ENCODE measurements at regions not wholly inside any gene's neighbourhood (a gene's known extent, or its start where the extent isn't known, plus 50 kb on each side); places are given as distances from the start of the nearest gene placed in this dataset.

DNA sequence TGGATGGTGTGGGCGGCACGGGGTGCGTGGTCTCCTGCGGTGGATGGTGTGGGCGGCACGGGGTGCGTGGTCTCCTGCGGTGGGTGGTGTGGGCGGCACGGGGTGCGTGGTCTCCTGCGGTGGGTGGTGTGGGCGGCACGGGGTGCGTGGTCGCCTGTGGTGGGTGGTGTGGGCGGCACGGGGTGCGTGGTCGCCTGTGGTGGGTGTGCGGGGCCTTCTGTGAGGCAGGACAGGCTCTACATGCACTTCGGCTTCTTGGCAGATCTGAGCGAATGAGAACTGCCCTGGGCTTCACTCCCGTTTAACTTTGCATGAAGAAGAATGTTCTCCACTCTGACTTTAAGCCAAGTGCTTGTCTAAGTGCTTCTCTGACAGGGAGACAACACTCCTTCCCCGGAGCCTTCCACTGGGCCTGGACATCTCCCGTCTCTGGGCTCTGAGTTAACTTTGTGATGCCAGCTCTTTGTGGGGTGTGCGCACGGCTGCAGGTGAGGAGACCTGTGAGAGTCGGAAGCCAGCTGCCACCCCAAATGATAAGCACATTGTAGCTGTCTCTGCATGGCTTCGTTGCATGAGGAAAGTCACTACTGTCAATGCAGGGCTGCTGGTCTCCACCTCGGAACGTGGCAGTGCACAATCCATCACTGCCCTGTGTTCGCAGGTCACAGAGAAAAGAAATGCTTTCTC, 244.8 kb downstream of the DLL1 start:
- no peaks in the 10 kb centered on the region for H3K36me3 ChIP-seq (ENCODE audit: control insufficient read depth in 4 of 4, insufficient read depth in 4 of 4, low read length in 3 of 4)
- no peak overlapping the region for H3K27ac ChIP-seq (ENCODE audit: insufficient read depth in 1 of 2, low read depth in 1 of 2, low read length in 2 of 2, poor library complexity in 1 of 2, severe bottlenecking in 2 of 2)
- peaks cover 0 to 8% (median 0%) of the 10 kb centered on the region in 5 experiments for H3K27me3 ChIP-seq (replicated peaks in 2 of 5; ENCODE audit: control insufficient read depth in 4 of 5, insufficient read depth in 5 of 5, low read length in 4 of 5)
- H3K4me3 ChIP-seq (ENCODE audit: control insufficient read depth in 1 of 7, extremely low read depth in 1 of 7, insufficient read depth in 4 of 7, low read depth in 2 of 7, low read length in 6 of 7), result no peak overlapping the region
- H3K9me3 ChIP-seq (ENCODE audit: control extremely low read depth in 1 of 5, control insufficient read depth in 4 of 5, insufficient read depth in 2 of 5, low read depth in 1 of 5, low read length in 4 of 5), result peaks cover 0 to 3% (median 0%) of the 10 kb centered on the region in 5 experiments
- WGBS (ENCODE audit: insufficient coverage), result 91% methylated on average over 24 of the region's 33 CpGs
- DNase-seq, result no peak
- CTCF ChIA-PET, result no interaction called here
- H3K4me1 ChIP-seq (ENCODE audit: control extremely low read depth in 1 of 4, control insufficient read depth in 4 of 4, insufficient read depth in 4 of 4, low read length in 3 of 4), result peaks cover 0 to 36% (median 6%) of the 10 kb centered on the region in 4 experiments
- POLR2A ChIA-PET, result no interaction called here

DNA sequence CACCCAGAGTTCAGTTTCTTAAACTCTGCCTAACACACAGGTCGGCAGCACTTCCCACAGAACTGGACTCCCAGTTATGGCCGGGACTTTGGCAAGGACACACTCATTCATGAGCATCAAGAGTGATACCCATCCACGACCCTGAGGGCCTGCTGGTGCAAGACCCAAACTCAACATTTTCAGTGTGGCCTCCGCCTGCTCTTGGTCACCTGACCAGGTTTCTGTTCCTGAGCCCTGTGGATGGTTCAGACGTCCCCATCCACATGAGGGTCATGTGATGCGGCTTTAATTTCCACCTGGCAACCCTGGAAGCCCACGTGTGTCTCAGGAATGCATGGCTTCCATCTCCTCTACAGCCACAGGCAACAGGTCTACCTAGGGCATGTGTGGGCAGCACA, 245.3 kb downstream of the DLL1 start:
- DNase-seq, result no peak
- Histone ChIP-seq H3K4me3 (ENCODE audit: control insufficient read depth in 1 of 7, extremely low read depth in 1 of 7, insufficient read depth in 4 of 7, low read depth in 2 of 7, low read length in 6 of 7) (no peak overlapping the region), H3K9me3 (ENCODE audit: control extremely low read depth in 1 of 5, control insufficient read depth in 4 of 5, insufficient read depth in 2 of 5, low read depth in 1 of 5, low read length in 4 of 5) (peaks cover 0 to 3% (median 0%) of the 10 kb centered on the region in 5 experiments), H3K4me1 (ENCODE audit: control extremely low read depth in 1 of 4, control insufficient read depth in 4 of 4, insufficient read depth in 4 of 4, low read length in 3 of 4) (peaks cover 0 to 36% (median 6%) of the 10 kb centered on the region in 4 experiments), H3K27ac (ENCODE audit: insufficient read depth in 1 of 2, low read depth in 1 of 2, low read length in 2 of 2, poor library complexity in 1 of 2, severe bottlenecking in 2 of 2) (no peak overlapping the region), H3K36me3 (ENCODE audit: control insufficient read depth in 4 of 4, insufficient read depth in 4 of 4, low read length in 3 of 4) (no peaks in the 10 kb centered on the region), H3K27me3 (replicated peaks in 2 of 5; ENCODE audit: control insufficient read depth in 4 of 5, insufficient read depth in 5 of 5, low read length in 4 of 5) (peaks cover 0 to 8% (median 0%) of the 10 kb centered on the region in 5 experiments)
- ChIA-PET POLR2A (no interaction called here), CTCF (no interaction called here)
- 92% methylated on average over 7 of the region's 7 CpGs for WGBS (ENCODE audit: insufficient coverage)

DNA sequence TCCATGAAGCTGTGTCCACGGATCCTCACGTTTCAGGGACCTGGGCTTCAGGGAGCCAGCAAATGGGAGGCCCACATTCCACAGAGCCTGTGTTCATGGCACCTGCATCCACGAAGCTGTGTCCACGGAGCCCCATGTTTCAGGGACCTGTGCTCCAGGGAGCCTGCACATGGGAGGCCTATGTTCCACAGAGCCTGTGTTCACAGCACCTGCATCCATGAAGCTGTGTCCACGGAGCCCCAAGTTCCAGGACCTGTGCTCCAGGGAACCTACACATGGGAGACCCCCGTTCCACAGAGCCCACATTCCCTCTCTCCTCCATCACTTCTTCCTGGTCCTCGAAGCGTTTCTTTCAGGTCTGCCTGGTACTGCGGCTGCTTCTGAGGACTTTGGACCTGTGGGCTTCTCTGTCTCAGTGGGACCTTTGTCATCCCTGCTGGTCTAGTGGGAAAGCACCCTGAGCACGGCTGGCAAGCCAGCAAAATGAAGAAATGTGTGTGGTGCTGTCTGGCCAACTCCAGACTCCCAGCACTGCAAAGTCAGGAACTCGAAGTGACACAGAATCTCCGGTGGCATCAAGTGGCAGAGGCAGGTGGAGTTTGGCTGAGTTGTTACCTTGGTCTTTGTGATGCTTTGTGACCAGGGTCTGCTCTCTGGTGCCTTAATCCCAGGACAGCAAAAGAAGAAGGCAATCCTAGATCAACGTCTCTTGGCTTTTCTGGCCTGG, 245.9 kb downstream of the DLL1 start:
- peaks cover 0 to 32% (median 6%) of the 10 kb centered on the region in 4 experiments for H3K4me1 ChIP-seq (ENCODE audit: control extremely low read depth in 1 of 4, control insufficient read depth in 4 of 4, insufficient read depth in 4 of 4, low read length in 3 of 4)
- POLR2A ChIA-PET, result no interaction called here
- H3K9me3 ChIP-seq (ENCODE audit: control extremely low read depth in 1 of 5, control insufficient read depth in 4 of 5, insufficient read depth in 2 of 5, low read depth in 1 of 5, low read length in 4 of 5), result peaks cover 0 to 3% (median 0%) of the 10 kb centered on the region in 5 experiments
- no peak overlapping the region for H3K27ac ChIP-seq (ENCODE audit: insufficient read depth in 1 of 2, low read depth in 1 of 2, low read length in 2 of 2, poor library complexity in 1 of 2, severe bottlenecking in 2 of 2)
- CTCF ChIA-PET, result no interaction called here
- no peaks in the 10 kb centered on the region for H3K36me3 ChIP-seq (ENCODE audit: control insufficient read depth in 4 of 4, insufficient read depth in 4 of 4, low read length in 3 of 4)
- H3K4me3 ChIP-seq (ENCODE audit: control insufficient read depth in 1 of 7, extremely low read depth in 1 of 7, insufficient read depth in 4 of 7, low read depth in 2 of 7, low read length in 6 of 7), result no peak overlapping the region
- WGBS (ENCODE audit: insufficient coverage), result 94% methylated on average over 6 of the region's 13 CpGs
- no peak for DNase-seq
- H3K27me3 ChIP-seq (replicated peaks in 2 of 5; ENCODE audit: control insufficient read depth in 4 of 5, insufficient read depth in 5 of 5, low read length in 4 of 5), result peaks cover 0 to 8% (median 0%) of the 10 kb centered on the region in 5 experiments

DNA sequence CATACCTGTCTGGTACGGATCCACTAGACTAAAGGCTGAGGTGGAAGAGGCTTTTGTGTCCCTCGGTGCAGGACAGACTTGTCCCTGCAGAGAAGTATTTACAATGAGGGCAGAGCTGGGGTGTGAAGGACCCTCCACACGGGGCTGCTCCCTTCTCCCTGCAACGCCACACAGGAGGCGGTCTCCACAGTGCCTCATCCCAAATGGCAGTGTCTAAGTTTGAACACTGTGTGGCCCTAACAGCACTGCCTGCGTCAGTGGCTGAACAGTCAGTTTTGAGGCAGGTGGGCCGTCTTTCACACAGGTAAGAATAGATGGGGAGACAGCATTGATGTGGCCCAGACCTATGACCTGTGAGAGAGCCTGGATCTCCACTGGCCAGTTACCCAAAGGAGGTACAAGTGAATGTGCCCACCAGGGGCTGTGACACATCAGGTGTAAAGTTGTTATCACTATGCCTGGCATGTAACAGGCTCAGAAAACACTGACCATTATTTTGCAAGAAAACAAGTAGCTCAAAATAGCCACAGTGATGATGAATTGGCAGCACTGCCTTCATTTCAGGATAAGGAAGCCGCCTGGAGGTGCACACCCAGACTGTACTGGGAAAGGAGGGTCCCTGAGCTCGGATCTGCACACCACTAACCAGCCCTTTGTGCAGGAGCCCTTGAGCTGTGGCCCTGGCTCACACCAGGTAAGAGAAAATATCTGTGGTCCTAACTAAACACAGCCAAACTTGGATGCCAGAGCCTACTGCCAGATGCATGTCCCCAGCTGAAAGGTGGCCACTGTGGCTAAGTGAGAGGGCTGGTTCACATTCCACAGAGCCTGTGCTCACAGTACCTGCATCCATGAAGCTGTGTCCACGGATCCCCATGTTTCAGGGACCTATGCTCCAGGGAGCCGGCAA, 246.7 kb downstream of the DLL1 start:
- Histone ChIP-seq H3K36me3 (ENCODE audit: control insufficient read depth in 4 of 4, insufficient read depth in 4 of 4, low read length in 3 of 4) (no peaks in the 10 kb centered on the region), H3K9me3 (ENCODE audit: control extremely low read depth in 1 of 5, control insufficient read depth in 4 of 5, insufficient read depth in 2 of 5, low read depth in 1 of 5, low read length in 4 of 5) (peaks cover 0 to 3% (median 0%) of the 10 kb centered on the region in 5 experiments), H3K4me1 (ENCODE audit: control extremely low read depth in 1 of 4, control insufficient read depth in 4 of 4, insufficient read depth in 4 of 4, low read length in 3 of 4) (peaks cover 0 to 23% (median 6%) of the 10 kb centered on the region in 4 experiments), H3K4me3 (ENCODE audit: control insufficient read depth in 1 of 7, extremely low read depth in 1 of 7, insufficient read depth in 4 of 7, low read depth in 2 of 7, low read length in 6 of 7) (no peak overlapping the region), H3K27me3 (replicated peaks in 2 of 5; ENCODE audit: control insufficient read depth in 4 of 5, insufficient read depth in 5 of 5, low read length in 4 of 5) (peaks cover 0 to 8% (median 0%) of the 10 kb centered on the region in 5 experiments), H3K27ac (ENCODE audit: insufficient read depth in 1 of 2, low read depth in 1 of 2, low read length in 2 of 2, poor library complexity in 1 of 2, severe bottlenecking in 2 of 2) (no peak overlapping the region)
- no peak for DNase-seq
- ChIA-PET CTCF (no interaction called here), POLR2A (no interaction called here)
- 93% methylated on average over 8 of the region's 11 CpGs for WGBS (ENCODE audit: insufficient coverage)

DNA sequence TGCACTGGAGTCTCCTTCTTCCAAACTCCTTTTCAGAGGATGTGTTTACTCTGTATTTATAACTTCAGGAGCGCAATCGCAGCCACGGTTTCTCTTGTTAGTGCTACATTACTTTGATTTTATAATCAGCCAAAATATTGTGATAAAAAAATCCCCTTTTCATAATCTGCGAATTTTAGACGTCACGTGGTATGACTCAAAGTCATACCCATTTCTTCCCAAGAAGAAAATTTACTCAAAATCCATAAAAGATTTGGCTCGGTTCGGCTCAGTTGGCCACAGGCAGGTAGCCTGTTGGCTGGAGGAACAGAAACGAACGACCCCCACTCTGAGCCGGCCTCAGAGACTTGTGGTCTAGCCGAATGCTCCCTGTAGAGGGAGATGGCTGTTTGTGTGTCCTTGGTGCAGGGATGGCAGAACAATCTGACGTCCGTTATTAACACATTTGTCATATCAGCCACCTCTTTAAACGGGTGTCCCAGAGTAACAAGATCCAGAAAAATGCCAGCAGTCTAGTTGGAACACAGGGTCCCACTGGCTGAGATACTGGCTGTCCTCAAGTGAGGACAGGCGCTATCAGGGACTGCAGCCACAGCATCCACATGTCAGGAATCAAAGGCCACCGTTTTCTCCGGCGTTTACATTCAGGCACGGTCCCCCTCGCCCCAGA, 247.6 kb downstream of the DLL1 start:
- no peak for DNase-seq
- peaks cover 0 to 15% (median 1%) of the 10 kb centered on the region in 4 experiments for H3K4me1 ChIP-seq (ENCODE audit: control extremely low read depth in 1 of 4, control insufficient read depth in 4 of 4, insufficient read depth in 4 of 4, low read length in 3 of 4)

DNA sequence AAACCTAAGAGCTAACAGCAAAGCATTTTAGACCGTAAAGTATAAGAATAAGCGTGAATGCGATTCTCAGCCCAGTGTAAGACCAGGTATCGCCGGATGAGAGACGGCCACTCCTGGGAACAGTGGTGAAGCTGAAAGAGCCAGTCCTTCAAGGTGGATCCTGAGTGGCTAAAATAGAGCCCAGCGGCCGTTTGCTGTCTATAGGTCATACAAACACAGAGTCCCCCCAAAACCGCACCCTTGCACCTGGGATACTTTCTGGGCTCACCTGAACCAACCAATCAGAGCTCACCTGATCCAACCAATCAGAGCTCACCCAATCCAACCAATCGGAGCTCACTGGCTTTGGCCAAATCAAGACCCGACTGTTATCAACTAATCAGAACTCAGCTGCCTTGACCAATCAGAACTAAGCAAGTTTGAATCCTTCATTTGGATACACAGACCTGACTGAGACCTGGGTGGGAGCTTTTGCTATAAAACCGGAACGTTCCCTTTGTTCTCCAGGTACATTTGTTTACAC, 248.2 kb downstream of the DLL1 start:
- peaks cover 0 to 3% (median 0%) of the 10 kb centered on the region in 5 experiments for H3K9me3 ChIP-seq (ENCODE audit: control extremely low read depth in 1 of 5, control insufficient read depth in 4 of 5, insufficient read depth in 2 of 5, low read depth in 1 of 5, low read length in 4 of 5)
- H3K27me3 ChIP-seq (replicated peaks in 2 of 5; ENCODE audit: control insufficient read depth in 4 of 5, insufficient read depth in 5 of 5, low read length in 4 of 5), result peaks cover 0 to 8% (median 0%) of the 10 kb centered on the region in 5 experiments
- no peaks in the 10 kb centered on the region for H3K36me3 ChIP-seq (ENCODE audit: control insufficient read depth in 4 of 4, insufficient read depth in 4 of 4, low read length in 3 of 4)
- H3K27ac ChIP-seq (ENCODE audit: insufficient read depth in 1 of 2, low read depth in 1 of 2, low read length in 2 of 2, poor library complexity in 1 of 2, severe bottlenecking in 2 of 2), result no peak overlapping the region
- POLR2A ChIA-PET, result no interaction called here
- H3K4me1 ChIP-seq (ENCODE audit: control extremely low read depth in 1 of 4, control insufficient read depth in 4 of 4, insufficient read depth in 4 of 4, low read length in 3 of 4), result peaks cover 0 to 12% (median under 1%) of the 10 kb centered on the region in 4 experiments
- DNase-seq, result no peak
- CTCF ChIA-PET, result interaction anchor here (0.9 kb wide), 1 partner anchor 31 kb away, joined by 3 read pairs; no protein-coding TSS in a partner anchor
- 97% methylated on average over 12 of the region's 13 CpGs for WGBS (ENCODE audit: insufficient coverage)
- H3K4me3 ChIP-seq (ENCODE audit: control insufficient read depth in 1 of 7, extremely low read depth in 1 of 7, insufficient read depth in 4 of 7, low read depth in 2 of 7, low read length in 6 of 7), result no peak overlapping the region

More for the DNA sequence above, 247.6 kb downstream of the DLL1 start:
- no peaks in the 10 kb centered on the region for H3K36me3 ChIP-seq (ENCODE audit: control insufficient read depth in 4 of 4, insufficient read depth in 4 of 4, low read length in 3 of 4)
- ChIA-PET POLR2A (no interaction called here), CTCF (no interaction called here)
- no peak overlapping the region for H3K27ac ChIP-seq (ENCODE audit: insufficient read depth in 1 of 2, low read depth in 1 of 2, low read length in 2 of 2, poor library complexity in 1 of 2, severe bottlenecking in 2 of 2)
- no peak overlapping the region for H3K4me3 ChIP-seq (ENCODE audit: control insufficient read depth in 1 of 7, extremely low read depth in 1 of 7, insufficient read depth in 4 of 7, low read depth in 2 of 7, low read length in 6 of 7)
- WGBS (ENCODE audit: insufficient coverage), result 91% methylated on average over 17 of the region's 21 CpGs
- peaks cover 0 to 3% (median 0%) of the 10 kb centered on the region in 5 experiments for H3K9me3 ChIP-seq (ENCODE audit: control extremely low read depth in 1 of 5, control insufficient read depth in 4 of 5, insufficient read depth in 2 of 5, low read depth in 1 of 5, low read length in 4 of 5)
- peaks cover 0 to 8% (median 0%) of the 10 kb centered on the region in 5 experiments for H3K27me3 ChIP-seq (replicated peaks in 2 of 5; ENCODE audit: control insufficient read depth in 4 of 5, insufficient read depth in 5 of 5, low read length in 4 of 5)
